ENCODE measurements at regions not wholly inside any gene's neighbourhood (a gene's known extent, or its start where the extent isn't known, plus 50 kb on each side); places are given as distances from the start of the nearest gene placed in this dataset.

- no peak for TF ChIP-seq POLR2A (IDR thresholded peaks at IDR 0.05)
- TF ChIP-seq CTCF (IDR thresholded peaks at IDR 0.05): no peak
- TF ChIP-seq POLR2AphosphoS5 (IDR thresholded peaks at IDR 0.05): no peak
Measured at GRCh38 chr2:220036431-220036830, 409.0 kb downstream of the SLC4A3 start.
